SU-DHL-6 (cell line): ENCODE measurements at regions not wholly inside any gene's neighbourhood (a gene's known extent, or its start where the extent isn't known, plus 50 kb on each side); places are given as distances from the start of the nearest gene placed in this dataset.

Experiments used
- CTCF ChIP-seq: fragments of 200-600 bp; sonication (generic); IDR thresholded peaks from one replicate; pipeline ENCODE4 v1.5.1; 2017; ENCODE audit warnings: antibody characterized with exemption, mild to moderate bottlenecking, low read length, moderate library complexity; ENCODE audit not compliant: insufficient read depth, poor library complexity, severe bottlenecking
- EZH2phosphoT487 ChIP-seq: fragments of 200-600 bp; sonication (generic), shearing (Covaris generic); conservative IDR thresholded peaks from 2 replicates; pipeline ENCODE4 v1.6.1; 2018; ENCODE audit warnings: mild to moderate bottlenecking, antibody characterized with exemption, low read length, moderate library complexity, mixed read lengths

GRCh38 chr1:55362558-55362957 lies 147.4 kb upstream of the USP24 start:
- TF ChIP-seq CTCF (no peak), EZH2phosphoT487 (no peak)
